Endothelial cell of umbilical vein (primary cell): ENCODE measurements at regions not wholly inside any gene's neighbourhood (a gene's known extent, or its start where the extent isn't known, plus 50 kb on each side); places are given as distances from the start of the nearest gene placed in this dataset.

Experiments
- BruUV-seq: library from RNA; stranded (reverse); fragments of 400-500 nt; replicated peaks from 2 replicates; lab custom pipeline; 2021; lab: Mats Ljungman, UMichigan
- CTCF ChIA-PET: fragments of 300-600, 350-600 bp; sonication (Branson Sonifier 250); formaldehyde crosslinking; loops from one replicate; lab custom pipeline; 2021; ENCODE audit warnings: antibody characterized with exemption, inconsistent platforms; lab: Charles Lee
- POLR2A ChIA-PET: fragments of 300-600, 350-600 bp; sonication (Branson Sonifier 250); formaldehyde crosslinking; loops from one replicate; lab custom pipeline; 2021; ENCODE audit warnings: antibody characterized with exemption, inconsistent platforms; lab: Charles Lee
- DNase-seq: peaks from one replicate; pipeline ENCODE4 v3.0.0-alpha.2; 2011; ENCODE audit warnings: low read depth, low spot score
- FAIRE-seq: peaks from 2 replicates; lab custom pipeline; 2011; peaks lifted over from hg19 to GRCh38; lab: Jason Lieb, UNC
- H2AFZ ChIP-seq: 2 replicates; pipeline ENCODE4 v1.6.0; 2012; ENCODE audit warnings: low read depth, low read length, control low read depth, inconsistent platforms
- H3K27ac ChIP-seq: 2 replicates; pipeline ENCODE4 v1.5.1; 2011; ENCODE audit warnings: low read depth, mild to moderate bottlenecking, control low read depth, low read length, moderate library complexity; ENCODE audit not compliant: insufficient read depth
- H3K27me3 ChIP-seq, 2 experiments: 2 replicates each; pipeline versions ENCODE4 v1.6.0 to v1.6.1; 2011; ENCODE audit warnings: low read length in 2 of 2, mixed read lengths in 1 of 2; ENCODE audit not compliant: control insufficient read depth in 2 of 2, insufficient read depth in 2 of 2
- H3K36me3 ChIP-seq, 2 experiments: 2 replicates in 1 of 2; 3 replicates in 1 of 2; pipeline ENCODE4 v1.5.1; 2011; ENCODE audit warnings: low read length in 2 of 2, mild to moderate bottlenecking in 1 of 2, moderate library complexity in 1 of 2; ENCODE audit not compliant: control insufficient read depth in 2 of 2, insufficient read depth in 2 of 2; ENCODE audit errors: extremely low read depth in 1 of 2
- H3K4me1 ChIP-seq: 3 replicates; pipeline ENCODE4 v1.5.1; 2011; ENCODE audit warnings: mild to moderate bottlenecking, low read length; ENCODE audit not compliant: control insufficient read depth, insufficient read depth; ENCODE audit errors: extremely low read depth
- H3K4me2 ChIP-seq: 2 replicates; pipeline ENCODE4 v1.6.1; 2011; ENCODE audit warnings: low read length, control low read depth, mixed read lengths; ENCODE audit not compliant: insufficient read depth
- H3K4me3 ChIP-seq, 3 experiments: fragments of 200-600 bp in 1 of 3; sonication (generic), shearing (Covaris generic) in 1 of 3; replicated peaks in 1 of 3; 2 replicates each; pipeline ENCODE4 v1.5.1; 2011 to 2016; ENCODE audit warnings: control low read depth in 3 of 3, low read length in 3 of 3, mild to moderate bottlenecking in 2 of 3, inconsistent platforms in 1 of 3, low read depth in 1 of 3, moderate library complexity in 1 of 3; ENCODE audit not compliant: insufficient read depth in 1 of 3
- H3K79me2 ChIP-seq: 2 replicates; pipeline ENCODE4 v1.6.0; 2012; ENCODE audit warnings: low read length, inconsistent platforms; ENCODE audit not compliant: control insufficient read depth, insufficient read depth
- H3K9ac ChIP-seq: replicated peaks from 2 replicates; pipeline ENCODE3; 2011; ENCODE audit warnings: low read length, control low read depth; ENCODE audit not compliant: insufficient read depth; ENCODE audit errors: extremely low read depth
- H3K9me1 ChIP-seq: replicated peaks from 3 replicates; pipeline ENCODE4 v1.6.0; 2011; ENCODE audit warnings: mild to moderate bottlenecking, low read length; ENCODE audit not compliant: control insufficient read depth, insufficient read depth; ENCODE audit errors: extremely low read depth
- H3K9me3 ChIP-seq: replicated peaks from 2 replicates; pipeline ENCODE4 v1.5.1; 2012; ENCODE audit warnings: low read length, inconsistent platforms; ENCODE audit not compliant: control insufficient read depth, insufficient read depth
- H4K20me1 ChIP-seq: replicated peaks from 2 replicates; pipeline ENCODE3; 2011; ENCODE audit warnings: mild to moderate bottlenecking, low read length; ENCODE audit not compliant: control insufficient read depth, insufficient read depth; ENCODE audit errors: extremely low read depth
- CTCF ChIP-seq, 2 donors: IDR thresholded peaks; 1 replicate in 1 of 2; 2 replicates in 1 of 2; pipeline ENCODE4 v1.5.1; 2011; ENCODE audit warnings: low read length in 2 of 2, mild to moderate bottlenecking in 2 of 2, moderate library complexity in 2 of 2, control low read depth in 1 of 2, inconsistent platforms in 1 of 2, low read depth in 1 of 2; ENCODE audit not compliant: insufficient read depth in 1 of 2; ENCODE audit errors: extremely low read depth in 1 of 2
- EZH2 ChIP-seq: IDR thresholded peaks from 2 replicates; pipeline ENCODE4 v1.6.1; 2012; ENCODE audit warnings: borderline replicate concordance, low read depth, mild to moderate bottlenecking, moderate library complexity, low read length, inconsistent platforms; ENCODE audit not compliant: severe bottlenecking
- FOS ChIP-seq: IDR thresholded peaks from 2 replicates; pipeline ENCODE4 v1.6.1; 2011; ENCODE audit warnings: mild to moderate bottlenecking, low read length, moderate library complexity, borderline replicate concordance; ENCODE audit not compliant: insufficient read depth
- GATA2 ChIP-seq: IDR thresholded peaks from 2 replicates; pipeline ENCODE4 v1.7.0; 2011; ENCODE audit warnings: low read depth, mild to moderate bottlenecking, moderate library complexity, mixed read lengths, low read length; ENCODE audit not compliant: insufficient read length, insufficient read depth
- JUN ChIP-seq: IDR thresholded peaks from 2 replicates; pipeline ENCODE4 v1.6.1; 2011; ENCODE audit warnings: borderline replicate concordance, low read depth; ENCODE audit not compliant: insufficient read length, insufficient read depth
- MAX ChIP-seq: IDR thresholded peaks from 2 replicates; pipeline ENCODE4 v1.6.1; 2011; ENCODE audit not compliant: insufficient read depth, insufficient read length
- MYC ChIP-seq: IDR thresholded peaks from one replicate; pipeline ENCODE4 v1.6.1; 2011; ENCODE audit warnings: mild to moderate bottlenecking, low read depth, low read length
- POLR2A ChIP-seq: IDR thresholded peaks from 2 replicates; pipeline ENCODE4 v1.6.1; 2012; ENCODE audit warnings: low read depth, mild to moderate bottlenecking, control low read depth, low read length
- POLR2AphosphoS5 ChIP-seq: IDR thresholded peaks from 2 replicates; pipeline ENCODE4 v1.6.1; 2012; ENCODE audit warnings: low read depth, mild to moderate bottlenecking, control low read depth, low read length, moderate library complexity; ENCODE audit not compliant: insufficient read depth
- dilution Hi-C: fragments of 300-500 bp; cut with MboI; formaldehyde crosslinking; loops from one replicate; pipeline ENCODE4 v1.15.0; 2019; ENCODE audit warnings: low sequenced_read_pairs; ENCODE audit not compliant: extremely low pct_ligation_motif_present
- intact Hi-C: fragments of 100-400 bp; cut with micrococcal nuclease; formaldehyde crosslinking; loops from one replicate; pipeline ENCODE4 v1.10.0; 2022

- intact Hi-C loops = no loop called here
- Histone ChIP-seq H3K79me2 (no peaks in the 10 kb centered on the region), H3K9ac (no peak overlapping the region), H3K4me3 (no peak overlapping the region), H3K9me3 (no peaks in the 10 kb centered on the region), H2AFZ (no peak overlapping the region), H3K36me3 (no peaks in the 10 kb centered on the region), H3K4me2 (no peak overlapping the region), H3K27ac (no peak overlapping the region), H3K4me1 (no peaks in the 10 kb centered on the region), H3K9me1 (no peaks in the 10 kb centered on the region), H4K20me1 (no peaks in the 10 kb centered on the region), H3K27me3 (no peaks in the 10 kb centered on the region)
- no peak for TF ChIP-seq GATA2
- no peak for TF ChIP-seq POLR2A
- TF ChIP-seq FOS = no peak
- TF ChIP-seq EZH2 = no peak
- no peak for TF ChIP-seq JUN
- TF ChIP-seq CTCF (IDR thresholded peaks at IDR 0.05; ENCODE audit: extremely low read depth in 1 of 2, insufficient read depth in 1 of 2, low read depth in 1 of 2, low read length in 2 of 2) = no peak
- TF ChIP-seq MYC = no peak
- TF ChIP-seq MAX = no peak
- TF ChIP-seq POLR2AphosphoS5 = no peak
- dilution Hi-C loops = no loop called here
- BruUV-seq = no TSS peak
- no peak for FAIRE-seq
- ChIA-PET POLR2A (no interaction called here), CTCF (no interaction called here)
- DNase-seq = no peak
Observed at GRCh38 chr3:137464341-137464740, 299.8 kb upstream of the SOX14 start.
